Vagina (tissue), 2 donors: ENCODE measurements at regions not wholly inside any gene's neighbourhood (a gene's known extent, or its start where the extent isn't known, plus 50 kb on each side); places are given as distances from the start of the nearest gene placed in this dataset.

Experiments used
- POLR2A ChIP-seq, 2 donors: fragments of 450-650 bp; IDR thresholded peaks; one replicate each; pipeline ENCODE4 v1.6.1; 2017; ENCODE audit warnings: antibody characterized with exemption in 2 of 2, mild to moderate bottlenecking in 2 of 2, moderate library complexity in 2 of 2
- TF ChIP-seq, protein P1 (sequence below), 3 experiments: fragments of 450-650 bp in 2 of 3; fragments of 200-600 bp in 1 of 3; sonication (generic) in 1 of 3; IDR thresholded peaks; one replicate each; pipeline ENCODE4 v1.5.1; 2017 to 2019; ENCODE audit warnings: antibody characterized with exemption in 3 of 3, mild to moderate bottlenecking in 2 of 3, moderate library complexity in 2 of 3

DNA sequence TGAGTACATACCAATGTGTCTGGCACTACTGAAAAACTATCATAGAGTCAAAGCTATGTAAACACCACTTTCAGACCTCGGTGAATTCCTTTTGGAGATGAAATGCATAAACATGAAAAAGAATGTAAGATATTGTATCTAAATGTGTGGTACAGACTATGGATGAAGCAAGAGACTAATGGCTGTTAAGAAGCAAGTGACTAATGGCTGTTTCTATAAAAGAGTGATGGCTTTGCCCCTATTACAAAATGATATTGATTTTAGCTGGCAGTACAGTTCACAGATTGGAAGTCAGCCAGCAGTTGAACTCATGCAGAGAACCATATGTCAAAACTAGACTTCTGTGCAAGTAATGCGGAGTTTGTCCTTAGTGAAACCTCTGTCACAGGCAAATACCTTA lies 359.3 kb downstream of the GRXCR1 start:
- TF ChIP-seq POLR2A (IDR thresholded peaks at IDR 0.05): no peak
- TF ChIP-seq, protein P1, sequence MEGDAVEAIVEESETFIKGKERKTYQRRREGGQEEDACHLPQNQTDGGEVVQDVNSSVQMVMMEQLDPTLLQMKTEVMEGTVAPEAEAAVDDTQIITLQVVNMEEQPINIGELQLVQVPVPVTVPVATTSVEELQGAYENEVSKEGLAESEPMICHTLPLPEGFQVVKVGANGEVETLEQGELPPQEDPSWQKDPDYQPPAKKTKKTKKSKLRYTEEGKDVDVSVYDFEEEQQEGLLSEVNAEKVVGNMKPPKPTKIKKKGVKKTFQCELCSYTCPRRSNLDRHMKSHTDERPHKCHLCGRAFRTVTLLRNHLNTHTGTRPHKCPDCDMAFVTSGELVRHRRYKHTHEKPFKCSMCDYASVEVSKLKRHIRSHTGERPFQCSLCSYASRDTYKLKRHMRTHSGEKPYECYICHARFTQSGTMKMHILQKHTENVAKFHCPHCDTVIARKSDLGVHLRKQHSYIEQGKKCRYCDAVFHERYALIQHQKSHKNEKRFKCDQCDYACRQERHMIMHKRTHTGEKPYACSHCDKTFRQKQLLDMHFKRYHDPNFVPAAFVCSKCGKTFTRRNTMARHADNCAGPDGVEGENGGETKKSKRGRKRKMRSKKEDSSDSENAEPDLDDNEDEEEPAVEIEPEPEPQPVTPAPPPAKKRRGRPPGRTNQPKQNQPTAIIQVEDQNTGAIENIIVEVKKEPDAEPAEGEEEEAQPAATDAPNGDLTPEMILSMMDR (IDR thresholded peaks at IDR 0.05): no peak
